Right ventricle myocardium superior (tissue), 1 donor: ENCODE measurements at regions not wholly inside any gene's neighbourhood (a gene's known extent, or its start where the extent isn't known, plus 50 kb on each side); places are given as distances from the start of the nearest gene placed in this dataset.

Experiments
- ATAC-seq: fragments of 200-7000 bp; cut with Tn5 transposase; one replicate; pipeline ENCODE4 v1.9.1; 2020; ENCODE audit warnings: mild to moderate bottlenecking; ENCODE audit not compliant: poor library complexity
- DNase-seq: peaks from one replicate; pipeline ENCODE4 v3.0.0-alpha.2; 2020
- intact Hi-C: fragments of 100-400 bp; cut with DNase I; formaldehyde crosslinking; loops from one replicate; pipeline ENCODE4 v1.11.2; 2022
- donor health status: DM: no; HTN: yes; CAD: no; lungs with severe emphysema.

DNA sequence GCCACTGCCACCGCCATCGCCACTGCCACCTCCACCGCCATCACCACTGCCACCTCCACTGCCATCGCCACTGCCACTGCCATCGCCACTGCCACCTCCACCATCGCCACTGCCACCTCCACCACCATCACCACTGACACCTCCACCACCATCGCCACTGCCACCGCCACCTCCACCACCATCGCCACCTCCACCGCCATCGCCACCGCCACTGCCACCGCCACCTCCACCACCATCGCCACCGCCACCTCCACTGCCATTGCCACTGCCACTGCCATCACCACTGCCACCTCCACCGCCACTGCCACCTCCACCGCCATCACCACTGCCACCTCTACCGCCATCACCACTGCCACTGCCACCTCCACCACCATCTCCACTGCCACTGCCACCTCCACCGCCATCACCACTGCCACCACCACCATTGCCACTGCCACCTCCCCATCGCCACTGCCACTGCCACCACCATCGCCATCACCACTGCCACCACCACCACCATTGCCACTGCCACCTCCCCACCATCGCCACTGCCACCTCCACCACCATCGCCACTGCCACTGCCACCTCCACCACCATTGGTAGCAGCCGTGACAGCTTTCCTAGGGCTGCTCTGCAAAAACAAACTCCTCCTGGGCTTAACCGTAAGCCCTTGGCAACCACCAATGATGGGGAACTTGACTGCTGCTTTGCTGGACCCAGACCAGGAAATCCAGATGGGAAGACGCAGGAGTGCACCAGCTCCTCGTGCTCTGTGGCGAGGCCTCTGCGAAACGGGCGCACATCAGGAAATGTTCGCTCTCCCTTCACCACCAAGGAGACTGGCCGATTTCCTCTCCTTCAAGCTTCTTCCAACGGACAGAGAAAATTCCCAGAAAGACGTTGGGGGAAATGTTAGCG is 147.2 kb downstream of the RBFOX3 start:
- no peak for DNase-seq
- intact Hi-C loops = no loop called here
- ATAC-seq = no peak

- DNase-seq (no peak), ATAC-seq (no peak)
- intact Hi-C loops = no loop called here
Measured at GRCh38 chr17:79461041-79461440, 149.8 kb downstream of the RBFOX3 start.

DNA sequence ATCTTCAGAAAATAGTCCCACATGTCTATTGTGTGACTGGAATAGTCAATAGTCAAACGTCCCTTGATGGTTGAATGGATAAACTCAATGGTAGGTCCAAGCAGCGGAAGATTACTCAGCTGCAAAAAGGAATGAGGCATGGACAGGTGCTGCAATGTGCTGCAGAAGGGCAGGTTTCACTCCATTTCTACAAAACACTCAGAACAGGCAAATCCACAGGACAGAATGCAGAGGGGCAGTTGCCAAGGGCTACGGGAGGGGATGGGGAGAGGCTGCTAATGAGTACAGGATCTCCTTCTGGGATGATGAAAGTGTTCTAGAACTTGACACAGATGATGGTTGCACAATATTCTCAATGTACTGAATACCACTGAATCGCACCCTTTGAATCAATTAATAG is 151.0 kb downstream of the RBFOX3 start:
- no peak for ATAC-seq
- no peak for DNase-seq
- intact Hi-C loops = no loop called here

GRCh38 chr17:79459003-79459655 is 151.7 kb downstream of the RBFOX3 start:
- intact Hi-C loops = no loop called here
- no peak for ATAC-seq
- DNase-seq = no peak

DNA sequence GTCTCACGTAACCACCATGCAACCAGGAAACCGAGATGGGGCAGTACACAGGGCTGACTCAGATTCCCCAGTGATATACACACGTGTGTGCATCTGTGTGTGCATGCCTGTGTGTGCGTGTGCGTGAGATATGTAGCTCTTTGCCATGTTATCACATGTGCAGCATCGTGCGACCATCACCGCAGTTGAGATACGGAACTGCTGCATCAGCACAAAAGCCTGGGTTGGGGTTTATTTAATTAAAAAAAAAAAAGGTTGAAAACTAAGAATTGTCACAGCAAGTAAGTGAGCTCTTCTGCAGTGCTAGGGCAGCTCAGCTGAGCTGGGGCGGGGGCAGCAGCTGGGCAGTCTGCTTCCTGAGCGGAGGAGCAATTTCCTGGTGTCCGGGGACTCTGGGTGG is 152.5 kb downstream of the RBFOX3 start:
- intact Hi-C loops = no loop called here
- DNase-seq (no peak), ATAC-seq (no peak)

GRCh38 chr17:79457889-79458288 is 153.0 kb downstream of the RBFOX3 start:
- DNase-seq (no peak), ATAC-seq (no peak)
- intact Hi-C loops = no loop called here

- intact Hi-C loops = no loop called here
- DNase-seq (no peak), ATAC-seq (no peak)
Measured at GRCh38 chr17:79457376-79457775, 153.5 kb downstream of the RBFOX3 start.

- no peak for DNase-seq
- no peak for ATAC-seq
- intact Hi-C loops = no loop called here
Measured at GRCh38 chr17:79455636-79456035, 155.2 kb downstream of the RBFOX3 start.

- intact Hi-C loops = no loop called here
- DNase-seq = no peak
- no peak for ATAC-seq
Measured at GRCh38 chr17:79454826-79455225, 156.0 kb downstream of the RBFOX3 start.

GRCh38 chr17:79453481-79453880 is 157.4 kb downstream of the RBFOX3 start:
- DNase-seq = no peak
- no peak for ATAC-seq
- intact Hi-C loops = no loop called here

DNA sequence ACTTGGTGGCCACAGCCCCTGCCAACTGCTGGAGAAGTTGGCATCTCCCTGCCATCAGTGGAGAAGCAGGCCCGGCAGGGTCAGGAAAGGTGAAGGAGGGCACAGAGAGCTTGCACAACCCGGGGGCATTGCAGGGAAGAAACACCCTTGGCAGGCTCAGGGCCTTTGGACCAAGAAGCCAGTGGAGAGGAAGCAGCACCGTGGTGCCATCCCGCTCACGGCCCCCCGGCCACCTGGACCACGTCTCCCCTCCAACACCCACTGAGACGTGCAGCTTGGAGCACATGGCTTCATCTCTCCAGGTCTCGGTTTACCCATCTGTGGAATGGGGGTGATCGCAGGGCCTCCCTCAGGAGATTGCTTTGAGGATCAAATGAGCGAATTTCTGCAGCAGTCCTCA is 158.1 kb downstream of the RBFOX3 start:
- DNase-seq = no peak
- ATAC-seq = no peak

DNA sequence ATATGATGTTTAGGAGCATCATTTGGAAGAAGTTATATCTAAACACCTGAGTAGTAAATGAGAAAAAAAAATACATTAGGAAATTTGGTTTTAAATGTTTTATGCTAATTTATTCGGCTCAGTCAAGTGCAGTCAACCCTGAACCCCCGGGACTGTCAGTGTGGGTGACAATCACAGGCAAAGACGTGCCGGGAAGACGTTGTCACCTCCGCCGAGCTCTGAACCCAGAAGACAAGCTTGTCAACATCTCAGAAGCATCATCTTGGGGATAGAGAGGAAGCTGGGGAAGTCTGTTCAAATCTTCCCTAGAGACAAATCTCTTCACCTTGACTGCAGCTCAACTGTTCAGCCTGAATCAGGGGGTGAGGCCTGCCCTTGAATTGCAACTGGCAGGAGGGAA is 159.7 kb downstream of the RBFOX3 start:
- ATAC-seq = no peak
- DNase-seq = no peak
- intact Hi-C loops = no loop called here

More for the DNA sequence above, 158.1 kb downstream of the RBFOX3 start:
- intact Hi-C loops = no loop called here

GRCh38 chr17:79446399-79447009 is 164.3 kb downstream of the RBFOX3 start:
- no peak for DNase-seq
- intact Hi-C loops = no loop called here
- ATAC-seq = no peak

- no peak for ATAC-seq
- intact Hi-C loops = no loop called here
- no peak for DNase-seq
Measured at GRCh38 chr17:79444198-79444597, 166.7 kb downstream of the RBFOX3 start.

GRCh38 chr17:79443026-79443425 is 167.8 kb downstream of the RBFOX3 start:
- intact Hi-C loops = no loop called here
- ATAC-seq (no peak), DNase-seq (no peak)

GRCh38 chr17:79441356-79442160 is 169.3 kb downstream of the RBFOX3 start:
- intact Hi-C loops = no loop called here

DNA sequence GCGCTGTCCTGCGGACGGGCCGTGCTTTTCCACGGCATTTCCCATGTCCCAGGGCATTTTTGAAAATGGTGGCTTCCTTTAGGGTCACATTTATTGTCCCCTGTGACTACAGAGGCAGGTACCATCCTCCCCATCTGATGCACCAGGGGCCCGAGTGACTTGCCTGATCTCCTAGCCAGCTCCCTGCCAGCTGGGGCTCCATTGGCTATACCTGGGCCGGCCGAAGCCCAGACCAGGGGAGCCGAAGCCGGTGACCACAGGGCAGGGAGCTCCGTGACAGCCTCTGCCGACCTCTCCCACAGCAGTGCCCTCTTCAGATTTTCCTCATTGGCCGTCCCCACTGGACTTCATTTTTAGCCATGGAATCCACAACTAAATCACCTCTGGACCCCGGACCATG is 170.6 kb downstream of the RBFOX3 start:
- ATAC-seq (no peak), DNase-seq (no peak)
- intact Hi-C loops = no loop called here

More at GRCh38 chr17:79441356-79442160, 169.3 kb downstream of the RBFOX3 start:
- DNase-seq = no peak
- ATAC-seq = no peak

DNA sequence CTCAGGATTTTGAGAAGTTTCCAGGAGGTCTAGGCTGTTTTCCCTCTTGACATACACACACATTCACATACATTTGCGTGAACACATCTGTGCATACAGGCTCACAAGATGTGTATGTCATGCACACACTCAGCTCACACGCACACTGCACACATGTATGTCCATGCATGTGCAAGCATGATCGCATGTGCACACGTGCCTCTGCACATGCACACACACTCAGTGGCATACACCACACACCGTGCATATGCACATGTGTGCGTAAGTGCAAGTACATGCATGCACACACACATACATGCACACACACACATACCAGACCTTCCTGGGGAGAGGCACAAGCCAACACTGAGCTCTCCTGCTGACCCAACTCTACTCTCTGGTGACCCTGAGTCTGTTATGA is 171.4 kb downstream of the RBFOX3 start:
- ATAC-seq (no peak), DNase-seq (no peak)
- intact Hi-C loops = no loop called here
